GM11168 (cell line): ENCODE measurements at regions not wholly inside any gene's neighbourhood (a gene's known extent, or its start where the extent isn't known, plus 50 kb on each side); places are given as distances from the start of the nearest gene placed in this dataset.
"Not testable (repeated sequence)": the region's sequence is repeated elsewhere in the genome, so short reads cannot be mapped to it uniquely, and the experiment has no call there.

ENCODE experiments used
- in situ Hi-C: fragments of 300-500 bp; cut with MboI; formaldehyde crosslinking; loops from one replicate; pipeline ENCODE4 v1.12.0; 2022; ENCODE audit warnings: low sequenced_read_pairs; ENCODE audit not compliant: unreplicated experiment

DNA sequence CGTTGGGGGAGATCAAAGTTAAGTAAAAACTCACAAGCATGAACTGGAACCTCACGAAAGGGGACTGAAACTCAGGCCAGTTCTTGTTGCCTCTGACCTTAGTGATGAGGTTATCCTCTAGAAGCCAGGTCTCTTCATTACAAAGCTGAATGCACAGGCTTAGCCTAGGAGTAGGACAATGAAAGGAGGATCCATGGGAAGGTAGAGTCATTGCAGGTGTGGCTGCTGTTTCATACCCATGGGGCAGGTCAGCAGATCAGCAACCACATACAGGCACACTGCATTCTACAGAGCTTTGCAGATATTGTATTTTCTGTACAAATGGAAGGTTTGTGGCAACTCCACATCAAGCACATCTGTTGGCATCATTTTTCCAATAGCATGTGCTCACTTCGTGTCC is 341.3 kb upstream of the SOX9 start:
- in situ Hi-C loops = no loop called here

DNA sequence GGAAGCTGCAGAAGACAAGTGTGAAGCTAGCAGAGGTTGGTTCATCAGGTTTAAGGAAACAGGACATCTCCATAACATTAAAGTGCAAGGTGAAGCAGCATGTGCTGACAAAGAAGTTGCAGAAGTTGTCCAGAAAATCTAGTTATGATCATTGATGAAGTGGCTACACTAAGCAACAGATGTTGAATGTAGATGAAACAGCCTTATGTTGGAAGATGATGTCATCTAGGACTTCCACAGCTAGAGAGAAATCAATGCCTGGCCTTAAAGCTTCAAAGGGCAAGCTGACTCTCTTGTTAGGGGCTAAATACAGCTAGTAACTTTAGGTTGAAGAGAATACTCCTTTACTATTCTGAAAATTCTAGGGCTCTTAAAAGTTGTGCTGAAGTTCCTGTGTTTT is 340.2 kb upstream of the SOX9 start:
- in situ Hi-C loops = no loop called here

DNA sequence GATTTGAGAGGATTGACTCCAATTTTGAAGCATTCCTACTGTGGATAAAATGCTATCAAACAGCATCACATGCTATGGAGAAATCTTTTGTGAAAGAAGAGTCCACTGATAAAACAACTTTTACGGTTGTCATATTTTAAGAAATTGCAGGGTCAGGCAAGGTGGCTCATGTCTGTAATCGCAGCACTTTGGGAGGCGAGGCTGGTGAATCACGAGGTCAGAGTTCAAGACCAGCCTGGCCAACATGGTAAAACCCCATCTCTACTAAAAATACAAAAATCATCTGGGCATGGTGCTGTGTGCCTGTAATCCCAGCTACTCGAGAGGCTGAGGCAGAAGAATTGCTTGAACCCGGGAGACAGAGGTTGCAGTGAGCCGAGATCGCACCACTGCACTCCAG is 338.8 kb upstream of the SOX9 start:
- in situ Hi-C loops = not testable (repeated sequence)

DNA sequence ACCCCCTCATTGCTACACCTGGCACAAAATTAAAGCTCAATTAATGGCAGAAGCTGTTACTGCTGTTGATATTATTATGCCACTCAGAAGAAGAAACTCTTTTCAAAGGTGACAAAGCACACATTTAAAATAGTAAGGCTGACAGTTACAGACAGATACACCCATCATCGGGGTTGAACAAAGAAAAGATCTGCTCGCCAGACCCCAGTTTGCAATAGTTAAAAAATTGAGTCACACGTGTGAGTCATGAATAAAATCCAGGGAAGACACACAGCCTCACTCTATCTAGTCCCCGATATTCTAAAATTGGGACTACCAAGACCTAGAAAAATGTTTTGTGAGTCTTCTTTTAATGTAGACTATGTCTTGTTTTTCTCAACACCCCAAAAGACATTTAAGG is 330.0 kb upstream of the SOX9 start:
- in situ Hi-C loops = no loop called here

DNA sequence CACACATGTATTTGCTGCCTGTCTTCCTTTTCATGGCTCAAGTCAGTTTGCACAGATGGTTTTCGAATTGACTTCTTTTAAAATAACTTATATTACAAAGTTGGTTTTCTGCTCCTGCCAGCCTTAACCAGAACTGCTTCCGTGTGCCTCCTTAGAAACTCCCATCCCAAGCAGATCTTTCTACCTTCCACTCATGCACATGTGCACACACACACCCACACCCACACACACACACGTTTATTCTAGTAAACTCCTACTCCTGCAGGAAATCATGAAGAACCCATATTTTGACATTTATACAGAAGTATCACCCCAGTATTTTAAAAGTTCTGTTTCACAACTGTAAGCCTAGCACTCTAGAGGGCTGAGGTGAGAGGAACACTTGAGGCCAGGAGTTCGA is 329.5 kb upstream of the SOX9 start:
- in situ Hi-C loops = no loop called here

DNA sequence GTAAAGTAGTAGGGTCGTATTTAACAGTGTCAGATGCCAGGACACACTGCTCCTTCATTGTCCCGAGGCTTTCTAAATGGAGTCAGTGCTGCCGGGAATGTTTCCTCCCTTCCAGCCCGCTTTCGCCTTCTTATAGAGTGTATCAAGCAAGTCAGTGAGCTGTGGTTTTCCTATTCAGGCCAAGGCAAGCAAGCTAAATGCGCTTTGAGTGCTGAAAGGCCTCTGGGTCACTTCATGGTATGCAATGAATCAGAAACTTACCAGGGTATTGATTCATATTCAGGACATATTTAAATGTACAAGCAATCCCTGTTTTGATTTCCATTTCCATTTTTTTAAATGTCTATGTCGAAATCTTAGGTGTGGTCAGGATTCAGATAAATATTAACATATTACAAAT is 327.9 kb upstream of the SOX9 start:
- in situ Hi-C loops = no loop called here

DNA sequence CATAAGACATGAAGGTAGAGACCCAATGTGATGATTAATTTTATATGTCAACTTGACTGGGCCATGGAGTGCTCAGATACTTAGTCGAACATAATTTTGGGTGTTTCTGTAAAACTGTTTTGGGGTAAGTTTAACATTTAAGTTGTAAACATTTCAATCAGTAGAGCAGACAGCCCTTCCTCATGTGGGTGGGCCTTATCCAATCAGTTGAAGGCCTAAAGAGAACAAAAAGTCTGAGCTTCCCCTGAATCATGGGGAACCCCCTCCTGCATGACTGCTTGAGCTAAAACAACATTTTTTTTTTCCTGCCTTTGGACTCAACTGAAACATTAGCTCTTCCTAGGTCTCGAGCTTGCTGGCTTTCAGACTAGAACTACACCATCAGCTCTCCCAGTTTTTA is 327.3 kb upstream of the SOX9 start:
- in situ Hi-C loops = no loop called here

DNA sequence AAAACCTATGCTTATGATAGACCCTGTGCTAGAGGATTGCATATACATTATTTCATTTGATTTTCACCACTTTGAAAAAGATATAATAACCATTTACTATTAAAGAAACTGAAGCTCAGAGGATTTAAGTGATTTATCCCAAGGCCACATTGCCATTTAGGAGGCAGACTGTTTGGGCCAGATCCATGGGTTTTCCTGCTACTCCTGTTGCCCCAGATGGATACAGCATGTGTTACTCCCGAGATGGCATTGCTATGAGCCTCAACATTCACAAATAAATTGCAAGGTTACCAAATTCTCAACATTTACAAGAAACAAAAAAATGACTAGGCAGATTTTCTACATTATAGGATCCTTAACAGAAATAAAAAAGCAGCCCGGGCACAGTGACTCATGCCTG is 322.1 kb upstream of the SOX9 start:
- in situ Hi-C loops = no loop called here

DNA sequence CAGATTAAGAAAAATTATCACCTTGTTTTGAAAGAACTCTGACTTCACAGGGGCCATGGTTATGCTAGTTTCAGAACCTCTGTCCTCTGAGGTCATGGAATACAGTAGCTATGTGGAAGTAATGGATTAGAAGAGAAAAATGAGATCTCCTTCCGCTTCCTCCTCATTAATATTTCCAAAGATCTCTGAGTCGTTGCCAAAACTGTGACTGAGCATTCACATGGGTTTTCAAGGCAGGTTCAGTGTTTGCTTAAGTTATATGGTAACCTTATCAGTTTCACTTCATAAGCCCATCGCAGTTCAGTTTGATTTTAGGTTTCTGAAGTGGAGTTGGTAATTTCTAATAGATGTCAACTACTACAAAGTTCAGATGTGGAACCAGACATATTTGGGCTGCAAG is 321.2 kb upstream of the SOX9 start:
- in situ Hi-C loops = no loop called here

DNA sequence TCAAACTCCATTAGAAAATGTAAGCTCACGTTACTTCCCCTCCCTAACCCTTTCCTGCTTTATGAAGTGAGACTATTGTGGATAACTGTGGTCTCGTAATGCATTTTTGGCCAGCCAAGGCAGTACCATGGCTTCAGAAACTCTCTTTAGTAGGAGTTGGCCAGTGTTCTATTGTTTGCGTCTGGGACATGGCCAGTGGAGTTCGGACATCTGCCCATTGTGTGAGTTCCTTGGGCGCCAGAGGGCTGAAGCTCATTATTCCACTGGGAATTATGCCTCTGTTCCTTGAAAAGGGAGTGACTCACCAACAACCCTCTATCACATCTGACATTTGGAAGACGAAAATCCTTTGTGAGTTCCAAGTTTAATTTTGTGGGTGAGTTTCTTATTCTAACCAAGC is 319.5 kb upstream of the SOX9 start:
- in situ Hi-C loops = no loop called here

DNA sequence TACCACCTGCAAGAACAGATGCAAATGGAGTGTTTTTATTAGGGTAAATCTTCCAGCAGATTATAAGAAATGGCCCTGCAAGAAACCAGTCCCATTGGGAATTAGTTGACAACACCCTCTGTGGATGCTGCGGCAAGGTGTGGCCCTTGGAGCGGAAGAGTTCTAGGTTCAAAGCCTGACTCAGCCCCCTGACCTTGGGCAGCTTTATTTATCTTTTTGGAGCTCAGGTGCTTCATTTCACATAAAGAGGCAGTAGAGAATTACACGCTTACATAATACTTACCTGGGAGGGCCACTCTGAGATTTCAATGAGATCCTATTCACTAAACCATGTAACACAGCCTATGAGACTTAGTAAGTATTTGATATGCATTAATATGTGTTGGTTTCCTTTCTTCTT is 318.2 kb upstream of the SOX9 start:
- in situ Hi-C loops = no loop called here

DNA sequence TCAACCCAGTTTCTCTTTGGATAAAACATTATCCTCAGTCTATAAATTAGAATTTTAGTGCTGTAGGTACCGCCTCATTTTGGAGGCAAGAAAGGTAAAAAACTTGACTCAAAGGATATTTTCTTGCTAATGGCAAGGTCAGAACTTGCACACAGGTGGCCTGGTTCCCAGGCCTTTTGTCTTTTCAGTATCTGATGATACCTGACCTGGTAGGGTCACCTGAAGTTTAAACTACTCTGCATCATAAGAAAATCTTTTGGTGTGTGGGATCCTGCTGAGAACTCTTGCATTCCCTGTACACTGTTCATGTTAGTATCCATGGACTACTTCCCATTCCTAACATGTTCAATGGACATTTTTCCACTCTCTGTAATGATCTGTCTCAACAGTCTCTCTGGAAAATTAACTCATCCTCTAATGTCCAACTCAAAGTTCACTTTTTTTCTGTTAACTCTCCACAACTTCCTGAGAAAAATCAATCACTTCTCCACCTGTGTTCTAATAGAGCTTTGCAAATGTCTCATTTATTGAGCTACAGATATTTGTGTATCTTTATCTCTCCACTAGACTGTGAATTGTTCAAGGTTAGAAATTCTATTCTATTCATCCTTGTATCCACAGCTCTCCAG is 317.1 kb upstream of the SOX9 start:
- in situ Hi-C loops = no loop called here

DNA sequence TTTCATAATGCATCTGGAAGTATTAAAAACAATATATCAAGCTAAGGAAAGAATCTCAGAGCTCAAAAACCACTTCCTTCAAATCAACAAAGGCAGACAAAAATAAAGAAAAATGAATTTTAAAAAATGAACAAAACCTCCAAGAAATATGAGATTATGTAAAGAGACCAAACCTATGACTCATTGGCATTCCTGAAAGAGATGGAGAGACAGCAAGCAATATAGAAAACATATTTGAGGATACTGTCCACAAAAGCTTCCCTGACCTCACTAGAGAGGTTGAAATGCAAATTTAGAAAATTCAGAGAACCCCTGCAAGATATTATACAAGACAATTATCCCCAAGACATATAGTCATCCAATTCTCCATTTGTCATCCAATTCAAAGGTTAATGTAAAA is 311.3 kb upstream of the SOX9 start:
- in situ Hi-C loops = no loop called here

DNA sequence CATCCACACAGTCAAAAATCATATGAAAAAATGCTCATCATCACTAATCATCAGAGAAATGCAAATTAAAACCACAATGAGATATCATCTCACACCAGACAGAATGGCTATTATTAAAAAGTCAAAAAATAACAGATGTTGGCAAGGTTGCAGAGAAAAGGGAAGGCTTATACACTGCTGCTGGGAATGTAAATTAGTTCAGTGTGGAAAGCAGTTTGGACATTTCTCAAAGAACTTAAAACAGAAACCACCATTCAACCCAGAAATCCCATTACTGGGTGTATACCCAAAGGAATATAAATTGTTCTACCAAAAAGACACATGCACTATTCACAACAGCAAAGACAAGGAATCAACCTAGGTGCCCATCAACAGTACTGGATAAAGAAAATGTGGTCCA is 307.0 kb upstream of the SOX9 start:
- in situ Hi-C loops = not testable (repeated sequence)

DNA sequence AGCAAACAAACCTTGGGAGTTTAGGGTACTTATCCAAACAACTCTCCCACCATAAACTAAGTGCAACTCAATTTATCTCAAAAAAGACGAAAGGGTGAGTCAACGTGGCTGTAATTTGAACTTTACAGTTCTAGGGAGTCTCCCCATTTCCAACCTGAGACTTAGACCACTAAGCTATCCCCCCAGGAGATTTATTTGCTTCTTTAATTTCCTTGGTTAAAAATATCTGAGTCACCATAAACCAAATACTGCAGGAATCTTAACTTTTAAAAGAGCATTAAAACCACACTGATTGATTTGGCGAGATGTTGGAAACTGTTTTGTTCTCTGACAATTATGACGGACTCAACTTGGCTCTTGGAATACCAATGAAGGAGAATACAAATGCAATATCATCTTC is 299.3 kb upstream of the SOX9 start:
- in situ Hi-C loops = no loop called here

DNA sequence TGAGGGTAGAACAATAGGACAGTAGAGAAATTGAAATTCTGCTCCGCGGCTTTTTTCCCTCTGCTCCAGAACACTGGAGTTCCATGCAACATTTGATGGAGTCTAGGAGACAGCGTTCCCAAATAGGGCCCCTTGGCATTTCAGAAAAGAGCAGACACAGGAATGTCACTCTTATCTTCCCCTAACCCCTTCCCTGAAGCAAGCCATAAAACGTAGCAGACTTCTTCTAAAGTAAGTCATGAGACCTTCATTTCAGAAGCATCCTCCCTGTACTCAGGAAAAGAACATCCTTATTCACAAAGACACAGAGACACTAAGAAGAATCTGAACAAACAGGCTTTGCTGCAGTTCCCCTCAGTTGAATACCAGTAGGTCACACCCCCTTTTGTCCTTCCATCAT is 296.1 kb upstream of the SOX9 start:
- in situ Hi-C loops = no loop called here

DNA sequence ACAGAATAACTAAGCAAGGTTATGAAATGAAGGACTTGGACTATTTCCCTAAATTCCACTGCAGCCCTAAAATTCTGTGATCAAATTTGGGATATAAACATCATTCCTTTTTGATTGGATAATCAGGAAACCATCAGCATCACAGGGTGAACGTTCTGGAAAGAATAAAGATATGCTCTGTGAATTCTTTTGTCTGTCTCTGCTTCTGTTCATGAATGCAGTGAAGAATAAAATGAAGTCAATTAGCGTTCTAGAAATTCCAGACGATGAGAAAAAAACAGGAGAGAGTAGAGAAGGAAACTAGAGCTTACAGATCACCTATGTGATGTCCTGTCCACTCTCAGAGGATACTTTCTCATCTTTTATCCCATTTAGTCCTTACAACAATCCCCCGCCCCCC is 295.1 kb upstream of the SOX9 start:
- in situ Hi-C loops = no loop called here

DNA sequence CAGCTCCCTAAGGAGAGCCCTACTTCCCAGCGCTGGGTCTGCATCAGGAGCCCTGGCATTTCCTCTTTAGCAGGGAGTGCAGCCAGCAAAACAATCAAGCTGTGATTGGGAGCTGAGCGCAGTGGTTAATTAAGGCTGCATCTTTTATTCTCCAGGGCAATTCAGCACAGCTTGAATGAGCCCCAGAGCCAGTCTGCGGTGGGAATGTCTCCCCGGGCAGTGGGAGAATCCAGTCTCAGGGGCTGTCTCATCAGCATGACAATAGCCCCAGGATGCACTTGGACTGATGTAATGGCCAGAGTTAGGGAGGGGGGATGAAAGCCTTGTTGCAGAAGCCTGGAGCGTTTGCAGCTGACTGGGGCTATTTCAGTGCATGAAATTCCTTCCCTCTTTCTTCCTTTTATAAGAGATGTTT is 292.6 kb upstream of the SOX9 start:
- in situ Hi-C loops = no loop called here

DNA sequence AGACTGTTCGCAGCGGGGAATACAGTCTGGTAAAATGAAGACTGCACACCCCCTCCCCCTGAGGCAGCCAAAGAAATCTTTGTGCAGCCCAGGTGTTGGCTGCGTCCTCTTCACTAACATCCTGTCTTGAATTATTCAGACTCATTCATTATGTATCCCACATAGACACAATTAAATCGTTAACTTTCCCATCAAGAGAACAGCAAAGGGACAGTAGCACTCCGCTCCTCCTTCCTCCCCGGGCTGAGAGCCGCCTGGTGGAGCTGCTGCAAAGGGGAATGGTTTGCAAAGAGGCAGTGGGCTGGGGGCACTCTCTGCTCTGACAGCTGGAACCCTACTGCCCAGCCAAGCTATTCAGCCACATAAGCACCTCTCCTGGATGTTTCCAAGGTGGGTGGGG is 290.0 kb upstream of the SOX9 start:
- in situ Hi-C loops = no loop called here

DNA sequence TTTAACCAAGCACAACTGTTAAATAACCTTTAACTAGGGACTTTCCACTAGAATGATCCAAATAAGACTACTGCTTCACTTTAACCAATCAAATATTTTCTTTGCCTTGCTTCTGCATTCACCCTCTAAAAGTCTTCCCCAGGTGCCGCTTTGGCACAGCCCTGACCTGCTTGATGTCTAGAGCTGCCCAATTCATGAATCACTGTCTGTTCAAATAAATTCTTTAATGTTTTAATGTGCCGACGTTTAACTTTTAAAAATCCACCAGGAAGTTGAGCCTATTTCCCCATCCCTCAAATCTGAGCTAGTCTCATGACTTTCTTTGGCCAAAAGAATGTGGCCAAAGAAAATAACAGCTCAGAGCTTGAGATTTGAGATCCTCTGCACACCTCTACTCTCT is 277.8 kb upstream of the SOX9 start:
- in situ Hi-C loops = no loop called here

DNA sequence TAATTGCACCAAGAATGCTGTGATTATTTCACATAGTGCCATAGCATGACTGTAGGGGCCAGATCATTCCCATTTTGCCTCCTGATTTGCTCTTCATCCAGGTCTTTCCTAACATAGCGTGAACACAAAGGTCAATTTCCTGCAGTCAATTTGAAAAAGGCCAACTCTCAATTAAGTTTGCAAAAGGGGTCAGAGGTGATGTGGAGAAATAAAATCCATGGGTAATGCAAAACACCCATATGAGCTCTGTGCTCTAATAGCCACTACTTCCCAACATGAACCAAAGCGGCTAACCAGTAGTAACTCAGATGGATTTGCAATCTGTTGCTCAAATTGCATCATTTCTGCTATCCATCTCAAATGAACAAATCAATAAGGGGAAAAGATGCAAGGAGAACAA is 275.5 kb upstream of the SOX9 start:
- in situ Hi-C loops = no loop called here

DNA sequence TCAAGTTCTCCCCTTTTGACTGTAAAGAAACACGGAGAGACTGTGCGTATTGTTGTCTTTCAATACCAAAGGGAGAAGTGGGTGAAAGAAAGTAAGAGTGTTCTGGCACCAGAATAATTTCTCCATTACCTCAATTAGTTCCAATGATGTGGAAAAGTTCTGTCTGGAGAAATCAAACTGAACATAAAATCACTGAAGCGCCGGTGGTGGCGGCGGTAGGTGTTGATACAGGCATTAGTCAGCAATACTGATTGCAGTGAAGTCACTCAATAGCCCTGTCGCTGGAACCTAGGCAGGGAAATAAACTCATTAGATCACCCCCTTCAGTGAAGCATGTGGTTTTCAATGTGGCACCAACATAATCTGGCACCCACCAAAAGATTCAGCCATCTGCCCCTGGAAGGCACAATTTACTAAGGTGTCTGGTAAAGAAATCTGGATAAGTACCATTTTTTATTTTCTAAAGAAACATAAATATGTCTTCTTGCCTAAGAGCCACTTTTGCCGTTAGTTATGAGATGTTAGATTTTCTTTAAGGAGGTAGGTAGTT is 274.2 kb upstream of the SOX9 start:
- in situ Hi-C loops = no loop called here
